Endothelial cell of umbilical vein (primary cell): ENCODE measurements at regions not wholly inside any gene's neighbourhood (a gene's known extent, or its start where the extent isn't known, plus 50 kb on each side); places are given as distances from the start of the nearest gene placed in this dataset.

Experiments used
- BruUV-seq: library from RNA; stranded (reverse); fragments of 400-500 nt; replicated peaks from 2 replicates; lab custom pipeline; 2021; lab: Mats Ljungman, UMichigan
- CTCF ChIA-PET: fragments of 300-600, 350-600 bp; sonication (Branson Sonifier 250); formaldehyde crosslinking; loops from one replicate; lab custom pipeline; 2021; ENCODE audit warnings: antibody characterized with exemption, inconsistent platforms; lab: Charles Lee
- POLR2A ChIA-PET: fragments of 300-600, 350-600 bp; sonication (Branson Sonifier 250); formaldehyde crosslinking; loops from one replicate; lab custom pipeline; 2021; ENCODE audit warnings: antibody characterized with exemption, inconsistent platforms; lab: Charles Lee
- DNase-seq: peaks from one replicate; pipeline ENCODE4 v3.0.0-alpha.2; 2011; ENCODE audit warnings: low read depth, low spot score
- FAIRE-seq: peaks from 2 replicates; lab custom pipeline; 2011; peaks lifted over from hg19 to GRCh38; lab: Jason Lieb, UNC
- H2AFZ ChIP-seq: 2 replicates; pipeline ENCODE4 v1.6.0; 2012; ENCODE audit warnings: low read depth, low read length, control low read depth, inconsistent platforms
- H3K27ac ChIP-seq: 2 replicates; pipeline ENCODE4 v1.5.1; 2011; ENCODE audit warnings: low read depth, mild to moderate bottlenecking, control low read depth, low read length, moderate library complexity; ENCODE audit not compliant: insufficient read depth
- H3K27me3 ChIP-seq, 2 experiments: 2 replicates each; pipeline versions ENCODE4 v1.6.0 to v1.6.1; 2011; ENCODE audit warnings: low read length in 2 of 2, mixed read lengths in 1 of 2; ENCODE audit not compliant: control insufficient read depth in 2 of 2, insufficient read depth in 2 of 2
- H3K36me3 ChIP-seq, 2 experiments: 2 replicates in 1 of 2; 3 replicates in 1 of 2; pipeline ENCODE4 v1.5.1; 2011; ENCODE audit warnings: low read length in 2 of 2, mild to moderate bottlenecking in 1 of 2, moderate library complexity in 1 of 2; ENCODE audit not compliant: control insufficient read depth in 2 of 2, insufficient read depth in 2 of 2; ENCODE audit errors: extremely low read depth in 1 of 2
- H3K4me1 ChIP-seq: 3 replicates; pipeline ENCODE4 v1.5.1; 2011; ENCODE audit warnings: mild to moderate bottlenecking, low read length; ENCODE audit not compliant: control insufficient read depth, insufficient read depth; ENCODE audit errors: extremely low read depth
- H3K4me2 ChIP-seq: 2 replicates; pipeline ENCODE4 v1.6.1; 2011; ENCODE audit warnings: low read length, control low read depth, mixed read lengths; ENCODE audit not compliant: insufficient read depth
- H3K4me3 ChIP-seq, 3 experiments: fragments of 200-600 bp in 1 of 3; sonication (generic), shearing (Covaris generic) in 1 of 3; replicated peaks in 1 of 3; 2 replicates each; pipeline ENCODE4 v1.5.1; 2011 to 2016; ENCODE audit warnings: control low read depth in 3 of 3, low read length in 3 of 3, mild to moderate bottlenecking in 2 of 3, inconsistent platforms in 1 of 3, low read depth in 1 of 3, moderate library complexity in 1 of 3; ENCODE audit not compliant: insufficient read depth in 1 of 3
- H3K79me2 ChIP-seq: 2 replicates; pipeline ENCODE4 v1.6.0; 2012; ENCODE audit warnings: low read length, inconsistent platforms; ENCODE audit not compliant: control insufficient read depth, insufficient read depth
- H3K9ac ChIP-seq: replicated peaks from 2 replicates; pipeline ENCODE3; 2011; ENCODE audit warnings: low read length, control low read depth; ENCODE audit not compliant: insufficient read depth; ENCODE audit errors: extremely low read depth
- H3K9me1 ChIP-seq: replicated peaks from 3 replicates; pipeline ENCODE4 v1.6.0; 2011; ENCODE audit warnings: mild to moderate bottlenecking, low read length; ENCODE audit not compliant: control insufficient read depth, insufficient read depth; ENCODE audit errors: extremely low read depth
- H3K9me3 ChIP-seq: replicated peaks from 2 replicates; pipeline ENCODE4 v1.5.1; 2012; ENCODE audit warnings: low read length, inconsistent platforms; ENCODE audit not compliant: control insufficient read depth, insufficient read depth
- H4K20me1 ChIP-seq: replicated peaks from 2 replicates; pipeline ENCODE3; 2011; ENCODE audit warnings: mild to moderate bottlenecking, low read length; ENCODE audit not compliant: control insufficient read depth, insufficient read depth; ENCODE audit errors: extremely low read depth
- CTCF ChIP-seq, 2 donors: IDR thresholded peaks; 1 replicate in 1 of 2; 2 replicates in 1 of 2; pipeline ENCODE4 v1.5.1; 2011; ENCODE audit warnings: low read length in 2 of 2, mild to moderate bottlenecking in 2 of 2, moderate library complexity in 2 of 2, control low read depth in 1 of 2, inconsistent platforms in 1 of 2, low read depth in 1 of 2; ENCODE audit not compliant: insufficient read depth in 1 of 2; ENCODE audit errors: extremely low read depth in 1 of 2
- EZH2 ChIP-seq: IDR thresholded peaks from 2 replicates; pipeline ENCODE4 v1.6.1; 2012; ENCODE audit warnings: borderline replicate concordance, low read depth, mild to moderate bottlenecking, moderate library complexity, low read length, inconsistent platforms; ENCODE audit not compliant: severe bottlenecking
- FOS ChIP-seq: IDR thresholded peaks from 2 replicates; pipeline ENCODE4 v1.6.1; 2011; ENCODE audit warnings: mild to moderate bottlenecking, low read length, moderate library complexity, borderline replicate concordance; ENCODE audit not compliant: insufficient read depth
- GATA2 ChIP-seq: IDR thresholded peaks from 2 replicates; pipeline ENCODE4 v1.7.0; 2011; ENCODE audit warnings: low read depth, mild to moderate bottlenecking, moderate library complexity, mixed read lengths, low read length; ENCODE audit not compliant: insufficient read length, insufficient read depth
- JUN ChIP-seq: IDR thresholded peaks from 2 replicates; pipeline ENCODE4 v1.6.1; 2011; ENCODE audit warnings: borderline replicate concordance, low read depth; ENCODE audit not compliant: insufficient read length, insufficient read depth
- MAX ChIP-seq: IDR thresholded peaks from 2 replicates; pipeline ENCODE4 v1.6.1; 2011; ENCODE audit not compliant: insufficient read depth, insufficient read length
- MYC ChIP-seq: IDR thresholded peaks from one replicate; pipeline ENCODE4 v1.6.1; 2011; ENCODE audit warnings: mild to moderate bottlenecking, low read depth, low read length
- POLR2A ChIP-seq: IDR thresholded peaks from 2 replicates; pipeline ENCODE4 v1.6.1; 2012; ENCODE audit warnings: low read depth, mild to moderate bottlenecking, control low read depth, low read length
- POLR2AphosphoS5 ChIP-seq: IDR thresholded peaks from 2 replicates; pipeline ENCODE4 v1.6.1; 2012; ENCODE audit warnings: low read depth, mild to moderate bottlenecking, control low read depth, low read length, moderate library complexity; ENCODE audit not compliant: insufficient read depth
- dilution Hi-C: fragments of 300-500 bp; cut with MboI; formaldehyde crosslinking; loops from one replicate; pipeline ENCODE4 v1.15.0; 2019; ENCODE audit warnings: low sequenced_read_pairs; ENCODE audit not compliant: extremely low pct_ligation_motif_present
- intact Hi-C: fragments of 100-400 bp; cut with micrococcal nuclease; formaldehyde crosslinking; loops from one replicate; pipeline ENCODE4 v1.10.0; 2022

- dilution Hi-C loops (no loop called here), intact Hi-C loops (no loop called here)
- BruUV-seq, result no TSS peak
- Histone ChIP-seq H4K20me1 (no peaks in the 10 kb centered on the region), H3K79me2 (no peaks in the 10 kb centered on the region), H3K9me3 (no peaks in the 10 kb centered on the region), H2AFZ (peak overlapping the region; percentile 33), H3K27me3 (no peaks in the 10 kb centered on the region), H3K27ac (no peak overlapping the region), H3K9me1 (no peaks in the 10 kb centered on the region), H3K9ac (no peak overlapping the region), H3K4me3 (no peak overlapping the region), H3K4me2 (no peak overlapping the region), H3K36me3 (no peaks in the 10 kb centered on the region), H3K4me1 (peaks cover 4% of the 10 kb centered on the region)
- no peak for TF ChIP-seq JUN
- no peak for TF ChIP-seq MAX
- TF ChIP-seq CTCF (IDR thresholded peaks at IDR 0.05; ENCODE audit: extremely low read depth in 1 of 2, insufficient read depth in 1 of 2, low read depth in 1 of 2, low read length in 2 of 2), result no peak
- no peak for TF ChIP-seq POLR2AphosphoS5
- TF ChIP-seq GATA2, result no peak
- no peak for TF ChIP-seq EZH2
- TF ChIP-seq POLR2A, result no peak
- TF ChIP-seq FOS, result no peak
- TF ChIP-seq MYC, result no peak
- ChIA-PET POLR2A (no interaction called here), CTCF (interaction anchor here (0.8 kb wide), 1 partner anchor 31 kb away, joined by 4 read pairs; no protein-coding TSS in a partner anchor)
- DNase-seq, result peak; percentile 85
- FAIRE-seq, result peak; percentile 37
Observed at GRCh38 chr4:100314057-100314456, 123.8 kb upstream of the DDIT4L start.
